ENCODE measurements at regions not wholly inside any gene's neighbourhood (a gene's known extent, or its start where the extent isn't known, plus 50 kb on each side); places are given as distances from the start of the nearest gene placed in this dataset.

DNA sequence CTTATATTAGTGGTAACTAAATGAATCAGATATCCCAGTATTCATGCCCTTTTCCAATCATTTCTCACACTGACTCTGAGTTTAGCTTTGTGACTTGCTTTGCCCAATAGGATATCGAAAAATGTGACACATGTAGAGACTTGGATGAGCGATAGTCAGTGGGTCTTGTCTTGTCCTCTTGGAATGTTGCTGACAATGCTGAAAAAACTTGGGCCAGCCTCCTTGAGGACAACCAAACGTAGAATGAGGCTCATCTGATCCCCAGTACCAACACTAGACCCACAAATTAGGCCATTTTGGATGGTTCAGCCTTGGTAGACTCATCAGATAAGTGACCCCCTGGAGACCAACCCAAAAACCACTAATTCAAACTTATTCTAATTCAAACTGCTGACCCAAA is 351.0 kb downstream of the GRIN2B start:
- Histone ChIP-seq H3K4me3 (ENCODE audit: low read length) (no peak overlapping the region), H3K4me1 (ENCODE audit: insufficient read depth, low read length) (no peaks in the 10 kb centered on the region), H2AFZ (ENCODE audit: low read depth, low read length) (no peak overlapping the region), H3K27me3 (ENCODE audit: insufficient read depth, low read length) (no peaks in the 10 kb centered on the region), H3K36me3 (ENCODE audit: insufficient read depth, low read length) (no peaks in the 10 kb centered on the region), H3K9me3 (ENCODE audit: low read length) (no peaks in the 10 kb centered on the region)

GRCh38 chr12:13628067-13628466 is 353.3 kb downstream of the GRIN2B start:
- H3K9me3 ChIP-seq (ENCODE audit: low read length), result no peaks in the 10 kb centered on the region
- H2AFZ ChIP-seq (ENCODE audit: low read depth, low read length), result no peak overlapping the region
- H3K27me3 ChIP-seq (ENCODE audit: insufficient read depth, low read length), result no peaks in the 10 kb centered on the region
- H3K4me1 ChIP-seq (ENCODE audit: insufficient read depth, low read length), result no peaks in the 10 kb centered on the region
- H3K4me3 ChIP-seq (ENCODE audit: low read length), result no peak overlapping the region
- H3K36me3 ChIP-seq (ENCODE audit: insufficient read depth, low read length), result no peaks in the 10 kb centered on the region

DNA sequence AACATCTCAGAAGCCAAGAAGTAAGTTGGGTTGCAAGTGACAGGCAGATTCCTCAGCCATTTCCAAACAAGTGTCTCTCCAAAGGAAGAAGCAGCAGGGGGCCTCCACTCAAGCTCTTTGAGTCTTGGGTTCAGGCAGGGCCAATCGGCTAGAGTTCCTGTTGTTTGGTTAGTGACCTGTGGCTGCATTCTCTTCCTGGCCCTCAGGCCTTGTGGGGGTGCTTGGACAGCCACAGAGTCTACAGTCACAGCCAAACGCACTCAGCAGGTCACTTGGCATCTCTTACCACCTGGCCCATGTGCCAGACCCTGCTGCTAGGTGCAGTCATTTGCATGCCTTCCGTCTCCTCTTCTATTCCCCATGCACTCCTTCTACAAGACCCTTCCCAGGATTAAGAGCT is 353.9 kb downstream of the GRIN2B start:
- Histone ChIP-seq H3K4me1 (ENCODE audit: insufficient read depth, low read length) (no peaks in the 10 kb centered on the region), H3K4me3 (ENCODE audit: low read length) (no peak overlapping the region), H3K27me3 (ENCODE audit: insufficient read depth, low read length) (no peaks in the 10 kb centered on the region), H2AFZ (ENCODE audit: low read depth, low read length) (no peak overlapping the region), H3K36me3 (ENCODE audit: insufficient read depth, low read length) (no peaks in the 10 kb centered on the region), H3K9me3 (ENCODE audit: low read length) (no peaks in the 10 kb centered on the region)

- H3K4me1 ChIP-seq (ENCODE audit: insufficient read depth, low read length), result no peaks in the 10 kb centered on the region
- peaks cover 60% of the 10 kb centered on the region for H3K36me3 ChIP-seq (ENCODE audit: insufficient read depth, low read length)
Measured at GRCh38 chr12:13613297-13613696, 368.1 kb downstream of the GRIN2B start.

GRCh38 chr12:13609894-13610679 is 371.3 kb downstream of the GRIN2B start:
- Histone ChIP-seq H3K36me3 (ENCODE audit: insufficient read depth, low read length) (peaks cover 64% of the 10 kb centered on the region), H2AFZ (ENCODE audit: low read depth, low read length) (no peak overlapping the region), H3K4me1 (ENCODE audit: insufficient read depth, low read length) (no peaks in the 10 kb centered on the region), H3K4me3 (ENCODE audit: low read length) (no peak overlapping the region), H3K9me3 (ENCODE audit: low read length) (no peaks in the 10 kb centered on the region), H3K27me3 (ENCODE audit: insufficient read depth, low read length) (no peaks in the 10 kb centered on the region)

More at GRCh38 chr12:13613297-13613696, 368.1 kb downstream of the GRIN2B start:
- no peak overlapping the region for H2AFZ ChIP-seq (ENCODE audit: low read depth, low read length)
- no peaks in the 10 kb centered on the region for H3K27me3 ChIP-seq (ENCODE audit: insufficient read depth, low read length)
- no peak overlapping the region for H3K4me3 ChIP-seq (ENCODE audit: low read length)
- no peaks in the 10 kb centered on the region for H3K9me3 ChIP-seq (ENCODE audit: low read length)

- Histone ChIP-seq H3K27me3 (ENCODE audit: insufficient read depth, low read length) (no peaks in the 10 kb centered on the region), H2AFZ (ENCODE audit: low read depth, low read length) (no peak overlapping the region), H3K4me1 (ENCODE audit: insufficient read depth, low read length) (no peaks in the 10 kb centered on the region), H3K9me3 (ENCODE audit: low read length) (no peaks in the 10 kb centered on the region), H3K36me3 (ENCODE audit: insufficient read depth, low read length) (peaks cover 54% of the 10 kb centered on the region), H3K4me3 (ENCODE audit: low read length) (no peak overlapping the region)
Measured at GRCh38 chr12:13606290-13606689, 375.1 kb downstream of the GRIN2B start.

DNA sequence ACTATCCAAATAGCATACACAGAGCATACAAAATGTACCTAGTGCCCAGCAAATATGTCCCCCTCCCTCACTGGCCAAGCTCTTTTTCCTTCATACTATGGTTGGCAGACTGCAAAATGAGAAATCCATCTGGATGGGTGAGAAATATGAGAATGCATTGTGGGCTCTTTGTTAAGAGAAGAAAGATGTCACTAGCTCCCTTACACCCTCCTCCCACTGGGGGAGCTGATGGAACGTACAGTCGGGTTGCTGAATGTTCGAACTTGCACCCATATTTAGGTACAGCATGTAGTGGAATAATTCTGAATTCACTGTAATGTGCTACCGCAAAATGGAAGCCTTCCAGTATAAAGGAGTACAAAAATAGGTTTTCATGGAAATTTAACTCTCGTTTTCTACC is 377.4 kb downstream of the GRIN2B start:
- Histone ChIP-seq H3K4me3 (ENCODE audit: low read length) (no peak overlapping the region), H3K36me3 (ENCODE audit: insufficient read depth, low read length) (peaks cover 39% of the 10 kb centered on the region), H3K4me1 (ENCODE audit: insufficient read depth, low read length) (no peaks in the 10 kb centered on the region), H3K9me3 (ENCODE audit: low read length) (no peaks in the 10 kb centered on the region), H2AFZ (ENCODE audit: low read depth, low read length) (no peak overlapping the region), H3K27me3 (ENCODE audit: insufficient read depth, low read length) (no peaks in the 10 kb centered on the region)

GRCh38 chr12:13602172-13602571 is 379.2 kb downstream of the GRIN2B start:
- H2AFZ ChIP-seq (ENCODE audit: low read depth, low read length), result no peak overlapping the region
- no peaks in the 10 kb centered on the region for H3K27me3 ChIP-seq (ENCODE audit: insufficient read depth, low read length)
- no peaks in the 10 kb centered on the region for H3K9me3 ChIP-seq (ENCODE audit: low read length)
- H3K4me3 ChIP-seq (ENCODE audit: low read length), result no peak overlapping the region
- peaks cover 24% of the 10 kb centered on the region for H3K36me3 ChIP-seq (ENCODE audit: insufficient read depth, low read length)
- no peaks in the 10 kb centered on the region for H3K4me1 ChIP-seq (ENCODE audit: insufficient read depth, low read length)

DNA sequence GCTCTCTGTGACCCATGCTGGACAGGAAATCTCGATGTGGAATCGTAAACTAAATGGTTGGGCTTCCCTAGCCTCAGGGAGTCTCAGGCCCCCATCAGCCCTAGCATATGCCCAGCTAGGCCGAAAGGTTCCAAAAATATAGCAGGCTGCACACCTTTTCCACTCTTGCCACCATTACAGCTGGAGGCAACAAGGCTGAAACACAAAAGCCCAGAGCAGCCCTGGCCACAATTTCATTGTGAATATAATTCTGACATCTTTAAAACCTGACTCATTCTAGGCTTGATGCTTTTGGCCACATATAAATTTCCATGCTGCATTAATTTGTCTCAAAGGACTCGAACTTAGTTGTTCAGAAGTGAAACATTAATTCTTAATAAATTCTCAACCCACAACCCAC is 382.2 kb downstream of the GRIN2B start:
- no peak overlapping the region for H3K4me3 ChIP-seq (ENCODE audit: low read length)
- H3K9me3 ChIP-seq (ENCODE audit: low read length), result no peaks in the 10 kb centered on the region
- no peak overlapping the region for H2AFZ ChIP-seq (ENCODE audit: low read depth, low read length)
- H3K36me3 ChIP-seq (ENCODE audit: insufficient read depth, low read length), result peaks cover 24% of the 10 kb centered on the region
- H3K4me1 ChIP-seq (ENCODE audit: insufficient read depth, low read length), result no peaks in the 10 kb centered on the region
- H3K27me3 ChIP-seq (ENCODE audit: insufficient read depth, low read length), result no peaks in the 10 kb centered on the region

DNA sequence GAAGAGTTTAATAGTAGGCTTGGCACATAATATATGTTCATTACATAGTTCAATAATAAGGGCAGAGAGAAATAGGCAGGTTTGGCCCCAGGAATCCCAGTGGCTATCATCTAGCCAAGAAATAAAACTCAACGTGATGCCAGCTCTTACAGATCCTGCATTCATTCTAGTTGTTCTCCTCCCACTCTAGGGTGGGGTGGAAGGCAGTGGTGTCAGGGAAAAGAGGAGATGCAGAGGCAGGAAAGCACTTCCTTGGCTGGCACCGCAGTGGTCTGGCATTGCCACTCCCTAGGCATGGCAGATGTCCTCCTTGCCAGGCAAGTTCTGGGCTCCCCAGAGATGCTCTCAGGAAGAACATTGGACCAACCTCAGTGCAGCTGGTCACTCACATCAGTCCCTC is 383.6 kb downstream of the GRIN2B start:
- Histone ChIP-seq H2AFZ (ENCODE audit: low read depth, low read length) (no peak overlapping the region), H3K27me3 (ENCODE audit: insufficient read depth, low read length) (no peaks in the 10 kb centered on the region), H3K4me3 (ENCODE audit: low read length) (no peak overlapping the region), H3K4me1 (ENCODE audit: insufficient read depth, low read length) (no peaks in the 10 kb centered on the region), H3K9me3 (ENCODE audit: low read length) (no peaks in the 10 kb centered on the region), H3K36me3 (ENCODE audit: insufficient read depth, low read length) (peaks cover 22% of the 10 kb centered on the region)

- Histone ChIP-seq H3K4me1 (ENCODE audit: insufficient read depth, low read length) (no peaks in the 10 kb centered on the region), H3K36me3 (ENCODE audit: insufficient read depth, low read length) (peaks cover 21% of the 10 kb centered on the region), H2AFZ (ENCODE audit: low read depth, low read length) (no peak overlapping the region), H3K4me3 (ENCODE audit: low read length) (no peak overlapping the region), H3K9me3 (ENCODE audit: low read length) (no peaks in the 10 kb centered on the region), H3K27me3 (ENCODE audit: insufficient read depth, low read length) (no peaks in the 10 kb centered on the region)
Measured at GRCh38 chr12:13597166-13597565, 384.2 kb downstream of the GRIN2B start.

- Histone ChIP-seq H3K27me3 (ENCODE audit: insufficient read depth, low read length) (no peaks in the 10 kb centered on the region), H2AFZ (ENCODE audit: low read depth, low read length) (no peak overlapping the region), H3K4me1 (ENCODE audit: insufficient read depth, low read length) (no peaks in the 10 kb centered on the region), H3K9me3 (ENCODE audit: low read length) (no peaks in the 10 kb centered on the region), H3K36me3 (ENCODE audit: insufficient read depth, low read length) (peaks cover 17% of the 10 kb centered on the region), H3K4me3 (ENCODE audit: low read length) (no peak overlapping the region)
Measured at GRCh38 chr12:13596714-13597113, 384.7 kb downstream of the GRIN2B start.

GRCh38 chr12:13595536-13596443 is 385.6 kb downstream of the GRIN2B start:
- Histone ChIP-seq H3K4me1 (ENCODE audit: insufficient read depth, low read length) (no peaks in the 10 kb centered on the region), H2AFZ (ENCODE audit: low read depth, low read length) (no peak overlapping the region), H3K9me3 (ENCODE audit: low read length) (no peaks in the 10 kb centered on the region), H3K4me3 (ENCODE audit: low read length) (no peak overlapping the region), H3K36me3 (ENCODE audit: insufficient read depth, low read length) (peaks cover 11% of the 10 kb centered on the region), H3K27me3 (ENCODE audit: insufficient read depth, low read length) (no peaks in the 10 kb centered on the region)

Data from neuron (in vitro differentiated cells).